H1 (cell line): ENCODE measurements at regions not wholly inside any gene's neighbourhood (a gene's known extent, or its start where the extent isn't known, plus 50 kb on each side); places are given as distances from the start of the nearest gene placed in this dataset.

Experiments
- CTCF ChIA-PET: fragments of 300-600 bp; sonication (Branson Sonifier 250); formaldehyde crosslinking; loops from one replicate; lab custom pipeline; 2021; ENCODE audit not compliant: partially characterized antibody; lab: Charles Lee
- POLR2A ChIA-PET: fragments of 300-600 bp; sonication (Branson Sonifier 250); formaldehyde crosslinking; loops from one replicate; lab custom pipeline; 2021; ENCODE audit warnings: inconsistent platforms; ENCODE audit not compliant: partially characterized antibody; lab: Charles Lee
- DNase-seq, 2 experiments: peaks; one replicate each; pipeline versions ENCODE4 v3.0.0 to v3.0.0-alpha.2; 2010 to 2022; ENCODE audit warnings: low spot score in 2 of 2, low read depth in 1 of 2, mixed read lengths in 1 of 2
- FAIRE-seq: peaks from 2 replicates; lab custom pipeline; 2011; peaks lifted over from hg19 to GRCh38; lab: Jason Lieb, UNC
- H2AFZ ChIP-seq: 2 replicates; pipeline ENCODE4 v1.8.1; 2012; ENCODE audit warnings: low read length, inconsistent platforms
- H2AK5ac ChIP-seq: 2 replicates; pipeline ENCODE4 v1.6.1; 2013; ENCODE audit warnings: low read depth, low read length
- H2BK120ac ChIP-seq: replicated peaks from 2 replicates; pipeline ENCODE3; 2013; ENCODE audit warnings: low read depth, low read length, inconsistent platforms
- H2BK12ac ChIP-seq: 2 replicates; pipeline ENCODE4 v1.6.1; 2013; ENCODE audit warnings: low read depth, low read length
- H2BK15ac ChIP-seq: 2 replicates; pipeline ENCODE4 v1.6.1; 2013; ENCODE audit warnings: low read length
- H2BK20ac ChIP-seq: 2 replicates; pipeline ENCODE4 v1.6.1; 2013; ENCODE audit warnings: low read length
- H2BK5ac ChIP-seq: 2 replicates; pipeline ENCODE4 v1.6.1; 2013; ENCODE audit warnings: low read depth, low read length
- H3K14ac ChIP-seq: 2 replicates; pipeline ENCODE4 v1.6.1; 2013; ENCODE audit warnings: inconsistent platforms; ENCODE audit not compliant: insufficient read length
- H3K18ac ChIP-seq: 2 replicates; pipeline ENCODE4 v1.6.1; 2013; ENCODE audit warnings: low read length; ENCODE audit errors: extremely low read depth
- H3K23ac ChIP-seq: 2 replicates; pipeline ENCODE4 v1.6.1; 2013; ENCODE audit warnings: inconsistent platforms; ENCODE audit not compliant: insufficient read length
- H3K23me2 ChIP-seq: 2 replicates; pipeline ENCODE4 v1.6.1; 2013; ENCODE audit warnings: low read depth, low read length
- H3K27ac ChIP-seq: 2 replicates; pipeline ENCODE4 v1.6.1; 2011; ENCODE audit warnings: low read depth, low read length, inconsistent platforms
- H3K27me3 ChIP-seq, 4 experiments: replicated peaks in 1 of 4; 1 replicate in 1 of 4; 2 replicates in 3 of 4; pipeline versions ENCODE4 v1.6.1 to v1.8.1; 2011 to 2013; ENCODE audit warnings: low read length in 3 of 4, mild to moderate bottlenecking in 3 of 4, inconsistent platforms in 2 of 4, mixed read lengths in 2 of 4, moderate library complexity in 1 of 4; ENCODE audit not compliant: control insufficient read depth in 3 of 4, insufficient read depth in 3 of 4; ENCODE audit errors: extremely low read depth in 1 of 4
- H3K36me3 ChIP-seq, 4 experiments: 2 replicates each; pipeline versions ENCODE4 v1.6.1 to v1.8.1; 2011 to 2013; ENCODE audit warnings: mild to moderate bottlenecking in 4 of 4, low read length in 3 of 4, moderate library complexity in 2 of 4, control low read depth in 1 of 4, inconsistent platforms in 1 of 4; ENCODE audit not compliant: insufficient read depth in 4 of 4, control insufficient read depth in 2 of 4
- H3K4ac ChIP-seq: replicated peaks from 2 replicates; pipeline ENCODE3; 2013; ENCODE audit warnings: low read length, low read depth, mixed read lengths, inconsistent platforms; ENCODE audit not compliant: insufficient read length
- H3K4me1 ChIP-seq, 4 experiments: replicated peaks in 1 of 4; 1 replicate in 1 of 4; 2 replicates in 3 of 4; pipeline versions ENCODE4 v1.6.1 to v1.8.1; 2011 to 2013; ENCODE audit warnings: low read length in 3 of 4, inconsistent platforms in 2 of 4, mixed read lengths in 1 of 4; ENCODE audit not compliant: insufficient read depth in 4 of 4, control insufficient read depth in 3 of 4
- H3K4me2 ChIP-seq, 2 experiments: 2 replicates each; pipeline versions ENCODE4 v1.6.1 to v1.8.1; 2011 to 2013; ENCODE audit warnings: low read depth in 2 of 2, low read length in 2 of 2, control low read depth in 1 of 2, inconsistent platforms in 1 of 2, mild to moderate bottlenecking in 1 of 2; ENCODE audit not compliant: insufficient read depth in 1 of 2
- H3K4me3 ChIP-seq, 4 experiments: fragments of 200-600, 300-600 bp in 1 of 4; sonication (generic), shearing (Covaris generic), sonication (Bioruptor Twin) in 1 of 4; 2 replicates each; pipeline versions ENCODE4 v1.5.1 to v1.8.1; 2011 to 2016; ENCODE audit warnings: low read length in 4 of 4, low read depth in 3 of 4, control low read depth in 2 of 4, inconsistent platforms in 2 of 4, mild to moderate bottlenecking in 2 of 4, mixed read lengths in 1 of 4, moderate library complexity in 1 of 4; ENCODE audit not compliant: insufficient read depth in 2 of 4; ENCODE audit errors: extremely low read depth in 1 of 4
- H3K56ac ChIP-seq: replicated peaks from 2 replicates; pipeline ENCODE3; 2013; ENCODE audit warnings: low read depth, mild to moderate bottlenecking, mixed read lengths, low read length, inconsistent platforms; ENCODE audit not compliant: insufficient read length
- H3K79me1 ChIP-seq: 2 replicates; pipeline ENCODE4 v1.6.1; 2013; ENCODE audit warnings: low read depth, low read length, control low read depth
- H3K79me2 ChIP-seq, 2 experiments: 2 replicates each; pipeline versions ENCODE4 v1.6.1 to v1.8.1; 2012 to 2013; ENCODE audit warnings: low read length in 2 of 2, mild to moderate bottlenecking in 2 of 2, inconsistent platforms in 1 of 2; ENCODE audit not compliant: insufficient read depth in 2 of 2, control insufficient read depth in 1 of 2
- H3K9ac ChIP-seq, 4 experiments: replicated peaks in 1 of 4; 1 replicate in 1 of 4; 2 replicates in 3 of 4; pipeline versions ENCODE4 v1.6.1 to v1.8.1; 2011 to 2013; ENCODE audit warnings: low read depth in 3 of 4, low read length in 3 of 4, control low read depth in 2 of 4, mild to moderate bottlenecking in 2 of 4, moderate library complexity in 2 of 4, inconsistent platforms in 1 of 4; ENCODE audit errors: extremely low read depth in 1 of 4
- H3K9me3 ChIP-seq, 2 experiments: 2 replicates each; pipeline versions ENCODE4 v1.6.1 to v1.8.1; 2012 to 2013; ENCODE audit warnings: mild to moderate bottlenecking in 2 of 2, moderate library complexity in 2 of 2, control low read depth in 1 of 2, inconsistent platforms in 1 of 2, low read depth in 1 of 2, low read length in 1 of 2, mixed read lengths in 1 of 2; ENCODE audit not compliant: insufficient read depth in 2 of 2
- H4K20me1 ChIP-seq, 2 experiments: replicated peaks in 1 of 2; 2 replicates each; pipeline versions ENCODE3 to v1.8.1; 2011 to 2013; ENCODE audit warnings: inconsistent platforms in 2 of 2, low read length in 2 of 2, mild to moderate bottlenecking in 1 of 2; ENCODE audit not compliant: insufficient read depth in 2 of 2, control insufficient read depth in 1 of 2
- H4K5ac ChIP-seq: 2 replicates; pipeline ENCODE4 v1.6.1; 2013; ENCODE audit warnings: low read length, low read depth, mixed read lengths, inconsistent platforms; ENCODE audit not compliant: insufficient read length
- H4K8ac ChIP-seq: 2 replicates; pipeline ENCODE4 v1.8.0; 2013; ENCODE audit warnings: mild to moderate bottlenecking, moderate library complexity, low read length, inconsistent platforms; ENCODE audit not compliant: insufficient read depth; ENCODE audit errors: extremely low read depth
- H4K91ac ChIP-seq: replicated peaks from 2 replicates; pipeline ENCODE3; 2013; ENCODE audit warnings: low read length, mixed read lengths, inconsistent platforms; ENCODE audit not compliant: insufficient read length
- CREB1 ChIP-seq: IDR thresholded peaks from 2 replicates; pipeline ENCODE4 v1.6.1; 2012; ENCODE audit warnings: inconsistent platforms
- FOSL1 ChIP-seq: IDR thresholded peaks from 2 replicates; pipeline ENCODE4 v1.6.1; 2011; ENCODE audit warnings: mild to moderate bottlenecking, low read depth, low read length, moderate library complexity; ENCODE audit not compliant: insufficient read depth
- GTF2F1 ChIP-seq: IDR thresholded peaks from 2 replicates; pipeline ENCODE4 v1.6.1; 2012; ENCODE audit warnings: low read depth, low read length, improper control_type of control experiment, borderline replicate concordance
- KDM1A ChIP-seq: fragments of 200-600, 300-600 bp; sonication (generic); IDR thresholded peaks from 2 replicates; pipeline ENCODE4 v1.7.1; 2016; ENCODE audit warnings: mild to moderate bottlenecking, low read length, borderline replicate concordance
- POLR2AphosphoS5 ChIP-seq: IDR thresholded peaks from 2 replicates; pipeline ENCODE4 v1.6.1; 2011; ENCODE audit warnings: low read depth, low read length
- RFX5 ChIP-seq: IDR thresholded peaks from 2 replicates; pipeline ENCODE4 v1.6.1; 2011; ENCODE audit warnings: low read depth, low read length, improper control_type of control experiment, borderline replicate concordance
- SP4 ChIP-seq: IDR thresholded peaks from 2 replicates; pipeline ENCODE4 v1.6.1; 2012; ENCODE audit warnings: low read length, inconsistent platforms
- SRF ChIP-seq: IDR thresholded peaks from 2 replicates; pipeline ENCODE4 v1.6.1; 2011; ENCODE audit warnings: mild to moderate bottlenecking, low read depth, low read length, moderate library complexity
- SUZ12 ChIP-seq: fragments of 200-600 bp; sonication (generic); IDR thresholded peaks from 2 replicates; pipeline ENCODE4 v1.6.1; 2012; ENCODE audit warnings: mild to moderate bottlenecking, inconsistent platforms, low read length, moderate library complexity, mixed read lengths
- WGBS, 2 experiments: shearing (Covaris generic) in 1 of 2; methylation state at CpG; one replicate each; pipeline versions ENCODE4 v1.1.6 to v1.1.7; 2013 to 2015; ENCODE audit warnings: low lambda C conversion rate in 2 of 2, mixed read lengths in 2 of 2, inconsistent platforms in 1 of 2, low coverage in 1 of 2, missing lambda C conversion rate in 1 of 2; ENCODE audit not compliant: insufficient replicate concordance in 2 of 2, insufficient coverage in 1 of 2, insufficient read length in 1 of 2; ENCODE audit errors: extremely low coverage in 1 of 2, missing lambda C conversion rate in 1 of 2; 5-methylcytosine and 5-hydroxymethylcytosine counted together

DNA sequence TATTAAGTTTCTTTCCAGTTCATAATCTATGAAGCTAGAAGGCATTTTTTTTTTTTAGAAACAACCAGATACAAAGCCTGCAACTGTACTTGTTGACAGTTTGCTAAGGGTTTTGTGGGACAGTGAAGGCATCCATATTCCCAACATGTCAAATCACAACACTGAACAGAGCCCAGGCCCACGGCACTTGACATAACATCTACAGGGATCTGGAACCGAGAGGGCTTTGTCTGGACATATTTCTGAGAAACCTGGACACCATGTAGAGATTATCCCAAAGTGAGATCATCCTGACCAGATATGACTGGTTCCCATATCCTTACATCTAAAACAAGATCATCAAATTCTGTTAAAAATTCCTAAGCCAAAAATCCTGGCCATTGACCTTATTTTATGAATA lies 336.3 kb downstream of the ACTL7B start:
- Histone ChIP-seq H2BK12ac (no peak overlapping the region), H3K23ac (no peak overlapping the region), H2BK15ac (no peak overlapping the region), H3K4ac (no peak overlapping the region), H3K79me1 (no peaks in the 10 kb centered on the region), H3K4me3 (no peak overlapping the region), H3K14ac (no peak overlapping the region), H3K9me3 (no peaks in the 10 kb centered on the region), H4K91ac (no peak overlapping the region), H2BK120ac (no peak overlapping the region), H2AFZ (no peak overlapping the region), H3K56ac (no peak overlapping the region), H3K27ac (no peak overlapping the region), H3K4me1 (no peaks in the 10 kb centered on the region), H2BK5ac (no peak overlapping the region), H3K4me2 (no peak overlapping the region), H3K23me2 (no peaks in the 10 kb centered on the region), H3K79me2 (no peaks in the 10 kb centered on the region), H2AK5ac (no peak overlapping the region), H3K27me3 (no peaks in the 10 kb centered on the region), H3K9ac (no peak overlapping the region), H4K20me1 (no peaks in the 10 kb centered on the region), H3K36me3 (no peaks in the 10 kb centered on the region), H2BK20ac (no peak overlapping the region), H4K5ac (no peak overlapping the region), H3K18ac (no peak overlapping the region), H4K8ac (no peak overlapping the region)
- no peak for DNase-seq
- WGBS, 2 experiments: 82% methylated on average over 2 of the region's 2 CpGs; no CpG with 5 or more reads in 1 of the 2 experiments
- POLR2A ChIA-PET: interaction anchor here (1.0 kb wide), 1 partner anchor 116 kb away, joined by 3 read pairs; no protein-coding TSS in a partner anchor
- FAIRE-seq: no peak
- TF ChIP-seq RFX5 (no peak), POLR2AphosphoS5 (no peak), SP4 (no peak), SRF (no peak), GTF2F1 (no peak), FOSL1 (no peak), KDM1A (no peak), CREB1 (no peak), SUZ12 (no peak)
- CTCF ChIA-PET: interaction anchor here (0.6 kb wide), 1 partner anchor 48 kb away, joined by 3 read pairs; no protein-coding TSS in a partner anchor
